HG03558 (cell line): ENCODE measurements at regions not wholly inside any gene's neighbourhood (a gene's known extent, or its start where the extent isn't known, plus 50 kb on each side); places are given as distances from the start of the nearest gene placed in this dataset.

Experiments used
- ATAC-seq: cut with Tn5 transposase; IDR thresholded peaks from one replicate; pipeline ENCODE4 v1.9.1; 2021; ENCODE audit warnings: moderate number of reproducible peaks; ENCODE audit not compliant: unreplicated experiment; ENCODE audit errors: extremely low read depth

DNA sequence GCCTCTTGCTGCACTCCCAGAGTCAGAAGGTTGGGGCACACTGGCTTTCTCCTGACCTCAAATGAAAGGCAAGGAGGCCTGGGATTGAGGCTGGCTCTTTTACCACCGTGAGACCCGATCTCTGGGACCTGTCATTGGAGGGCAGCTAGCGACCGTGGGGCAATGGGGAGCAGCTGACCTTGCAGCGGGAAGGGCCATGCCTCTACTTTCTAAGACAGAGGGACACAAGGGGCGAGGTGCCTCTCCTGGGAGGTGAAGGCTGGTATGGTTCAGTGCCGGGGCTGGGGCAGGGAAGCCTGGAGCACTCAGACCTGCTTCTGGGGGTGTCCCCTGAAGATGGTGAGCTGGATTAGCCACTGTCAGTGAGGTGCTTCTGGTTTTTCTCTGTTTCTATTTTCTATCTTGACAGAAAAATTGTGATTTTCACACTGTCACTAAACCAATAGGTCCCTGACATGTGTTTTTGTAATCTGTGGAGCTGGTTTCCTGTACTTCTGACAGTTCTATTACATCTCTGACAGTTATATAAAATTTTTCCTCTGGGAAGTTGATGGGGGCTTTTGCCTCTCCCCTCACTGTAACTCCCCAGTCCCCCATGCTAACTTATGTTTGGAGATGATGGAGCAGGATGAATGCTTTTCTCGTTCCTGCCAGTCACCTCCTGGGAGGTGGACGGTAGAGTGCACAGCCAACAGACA is 340.8 kb downstream of the RPS24 start:
- no peak for ATAC-seq

DNA sequence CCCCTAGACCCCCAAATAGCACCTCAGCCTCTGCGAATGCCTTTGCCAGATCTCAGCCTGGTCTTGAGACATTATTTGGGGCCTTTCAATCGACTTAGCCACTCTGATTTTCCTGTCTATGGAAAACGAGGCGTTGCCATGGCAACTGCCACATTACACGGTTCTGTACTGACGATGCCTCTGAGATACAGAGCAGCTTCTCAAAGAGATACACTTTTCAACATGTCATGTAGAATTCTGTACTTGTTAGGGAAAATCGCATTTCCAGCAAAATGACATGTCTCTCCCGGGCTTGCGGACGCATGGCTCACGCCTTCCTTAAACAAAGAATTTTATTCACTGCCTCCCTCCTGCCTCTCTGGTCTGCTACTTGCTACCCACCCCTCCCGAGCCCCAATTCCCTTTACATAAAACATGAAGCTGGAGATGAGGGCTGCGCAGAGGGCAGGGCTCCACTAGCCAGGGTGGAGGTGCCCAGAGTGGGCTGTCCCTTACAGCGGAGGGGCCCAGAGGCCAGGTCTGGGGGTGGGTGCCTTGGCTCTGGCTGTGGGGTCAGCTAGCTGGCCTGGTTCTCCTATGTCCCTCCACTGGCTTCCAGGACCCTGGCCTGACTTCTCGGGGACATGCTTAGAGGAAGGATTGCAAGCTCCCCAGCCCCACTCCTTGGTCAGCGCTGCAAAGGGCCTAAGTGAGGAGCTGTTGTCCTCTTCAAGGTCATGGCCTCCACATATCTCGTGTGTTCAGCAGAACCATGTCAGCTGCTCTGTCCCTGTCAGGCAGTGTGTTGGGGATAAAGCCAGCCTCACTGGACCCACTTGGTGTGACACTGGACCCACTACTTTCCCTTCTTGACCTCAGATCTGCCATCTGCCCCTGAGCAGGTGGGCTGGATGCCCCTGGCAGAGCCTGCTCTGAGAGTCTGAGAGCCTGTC is 342.5 kb downstream of the RPS24 start:
- ATAC-seq, result no peak

DNA sequence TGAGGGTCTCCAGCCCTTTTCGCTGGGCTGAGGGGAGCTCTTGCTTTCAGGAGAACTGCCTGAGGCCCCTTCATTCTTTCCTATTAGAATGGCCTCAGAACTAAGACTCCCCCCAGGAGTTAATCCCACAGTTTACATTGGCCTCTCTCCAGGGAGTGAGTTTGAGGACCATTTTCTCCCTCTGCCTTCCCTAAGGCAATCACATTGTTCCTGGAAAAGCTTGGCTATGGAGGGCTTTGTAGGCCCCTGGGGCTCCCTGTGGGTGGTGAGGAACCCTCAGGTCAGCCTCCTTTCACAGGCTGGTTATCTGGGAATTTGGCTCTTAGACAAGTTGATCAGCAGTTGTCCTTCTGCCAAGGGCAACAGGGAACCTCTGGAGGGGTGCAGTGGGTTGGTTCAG is 343.7 kb downstream of the RPS24 start:
- ATAC-seq, result no peak

DNA sequence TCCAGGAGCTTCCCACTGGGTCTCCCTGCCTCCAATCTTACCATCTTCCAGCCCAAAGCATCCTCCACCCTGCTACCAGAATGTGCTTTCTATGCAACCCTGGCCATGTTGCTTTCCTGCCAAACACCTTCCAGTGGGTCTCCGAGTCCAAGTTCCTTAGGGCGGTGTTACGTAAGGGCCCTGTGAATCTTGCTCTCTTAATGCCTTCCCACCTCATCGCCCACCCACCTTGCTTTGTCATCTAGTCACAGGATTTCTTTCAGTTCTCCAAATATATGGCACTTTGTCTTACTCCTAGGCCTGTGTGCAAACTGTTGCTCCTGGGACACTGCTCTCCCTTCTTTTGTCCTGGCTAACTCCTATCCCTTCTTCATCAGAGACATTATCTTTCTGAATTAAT is 344.5 kb downstream of the RPS24 start:
- no peak for ATAC-seq

DNA sequence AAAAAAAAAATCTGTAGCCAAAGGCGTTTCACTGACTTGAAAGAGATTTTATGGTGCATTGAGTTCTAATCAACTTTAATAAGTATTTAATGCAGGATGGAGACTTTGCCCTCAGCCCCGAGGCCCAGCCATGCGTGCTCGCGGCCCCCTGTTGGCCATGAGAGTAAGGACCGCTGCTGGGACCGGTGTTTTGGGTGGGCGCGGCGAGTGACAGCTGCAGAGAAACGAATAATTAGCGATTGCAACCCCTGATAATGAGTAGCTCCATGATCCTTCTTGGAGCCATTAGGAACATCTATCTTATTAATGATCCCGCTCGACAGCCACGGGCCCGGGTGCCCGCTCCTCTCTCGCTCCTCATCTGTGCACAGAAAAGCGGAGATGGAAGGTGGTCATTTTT is 347.4 kb downstream of the RPS24 start:
- no peak for ATAC-seq

DNA sequence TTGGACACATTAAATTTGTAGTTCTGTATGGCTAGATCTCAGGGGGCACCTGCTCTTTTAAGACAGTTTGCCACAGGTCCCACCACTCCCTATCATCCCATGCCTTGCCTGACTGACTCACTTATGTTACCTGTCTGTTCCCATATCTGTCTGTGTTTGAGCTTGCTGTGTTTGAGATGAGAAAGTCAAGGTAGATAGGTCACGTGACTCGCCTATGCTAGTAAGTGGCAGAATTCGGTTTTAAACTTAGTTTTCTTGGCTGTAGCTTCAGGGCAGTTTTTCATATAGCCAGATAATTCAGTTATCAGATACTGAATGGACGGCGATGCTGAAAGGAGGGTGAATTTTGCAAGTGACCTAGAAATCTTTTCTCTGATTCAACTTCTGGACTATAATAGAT is 348.4 kb downstream of the RPS24 start:
- no peak for ATAC-seq

DNA sequence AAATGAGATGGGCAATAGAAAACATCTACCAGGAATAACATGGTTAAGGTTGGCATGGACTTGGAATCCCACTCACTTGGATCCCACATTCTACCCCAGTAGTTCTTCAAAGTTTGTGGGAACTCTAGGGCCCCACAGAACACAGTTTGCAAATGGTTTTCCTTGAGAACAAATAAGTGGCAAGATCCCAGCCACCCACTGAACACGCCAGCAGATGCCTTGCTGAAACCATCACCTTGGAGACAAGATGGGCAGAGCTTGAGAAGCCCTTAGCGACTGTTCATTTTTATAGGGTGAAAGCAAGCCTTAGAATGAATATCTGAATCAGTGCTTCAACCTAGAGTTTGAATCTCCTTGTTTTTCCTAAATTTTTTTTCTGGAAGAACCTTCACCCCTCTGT is 349.1 kb downstream of the RPS24 start:
- ATAC-seq, result no peak

DNA sequence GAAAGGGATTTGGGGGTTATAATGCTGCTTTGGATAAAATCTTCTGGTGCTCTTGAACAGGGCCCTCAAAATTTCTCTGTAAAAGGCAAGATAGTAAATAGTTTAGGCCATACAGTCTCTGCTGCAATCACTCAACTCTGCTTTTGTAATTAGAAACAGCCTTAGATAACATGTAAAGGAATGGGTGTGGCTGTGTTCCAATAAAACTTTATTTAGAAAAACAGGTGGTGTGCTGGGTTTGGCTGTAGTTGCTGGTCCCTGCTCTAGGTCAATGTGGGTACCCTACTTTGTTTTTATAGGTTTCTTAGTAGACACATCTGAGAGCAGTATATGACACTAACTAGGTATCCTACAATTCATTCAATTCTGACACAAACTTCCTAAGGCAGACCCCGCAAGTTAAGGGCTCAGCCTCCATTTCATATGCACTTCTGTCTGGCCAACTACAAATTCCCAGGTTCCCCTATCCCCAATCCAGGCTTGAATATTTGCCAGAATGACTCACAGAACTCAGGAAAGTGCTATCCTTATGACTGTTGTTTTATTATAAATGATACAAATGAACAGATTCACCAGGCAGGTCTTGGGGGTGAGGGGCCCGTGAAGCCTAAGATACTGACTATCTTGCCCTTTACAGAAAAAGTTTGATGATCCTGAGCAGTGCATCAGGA is 349.9 kb downstream of the RPS24 start:
- ATAC-seq, result no peak

DNA sequence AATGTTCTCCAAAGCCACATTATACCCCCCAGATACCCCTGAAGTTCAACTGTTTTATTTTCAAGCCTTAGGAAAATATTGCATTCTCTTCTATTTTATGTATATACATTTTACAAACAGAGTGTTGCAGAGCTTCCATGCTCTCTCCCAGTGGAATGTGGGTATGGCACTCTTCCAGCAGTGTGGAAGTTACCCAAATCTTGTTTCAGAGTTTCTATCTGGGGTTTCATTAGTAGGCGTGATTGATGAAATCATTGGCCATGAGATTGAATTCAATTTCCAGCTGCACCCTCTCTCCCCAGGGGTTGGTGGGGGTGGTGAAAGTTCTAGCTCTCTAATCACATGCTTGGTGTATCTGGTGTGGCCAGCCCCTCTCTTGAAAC is 350.4 kb downstream of the RPS24 start:
- ATAC-seq, result no peak

DNA sequence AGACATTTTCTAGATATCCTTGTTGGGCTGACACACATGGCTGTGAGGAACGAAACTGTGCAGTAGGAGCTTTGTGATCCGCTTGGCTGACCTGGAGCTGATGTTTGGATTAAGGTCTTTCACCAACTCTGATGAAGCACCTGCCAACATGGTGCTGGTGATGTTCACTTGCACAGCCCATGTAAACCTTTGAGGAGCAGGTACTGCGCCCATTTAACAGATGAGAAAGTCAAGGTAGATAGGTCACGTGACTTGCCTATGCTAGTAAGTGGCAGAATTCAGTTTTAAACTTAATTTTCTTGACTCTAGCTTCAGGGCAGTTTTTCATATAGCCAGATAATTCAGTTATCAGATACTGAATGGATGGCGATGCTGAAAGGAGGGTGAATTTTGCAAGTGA is 351.9 kb downstream of the RPS24 start:
- ATAC-seq, result no peak

DNA sequence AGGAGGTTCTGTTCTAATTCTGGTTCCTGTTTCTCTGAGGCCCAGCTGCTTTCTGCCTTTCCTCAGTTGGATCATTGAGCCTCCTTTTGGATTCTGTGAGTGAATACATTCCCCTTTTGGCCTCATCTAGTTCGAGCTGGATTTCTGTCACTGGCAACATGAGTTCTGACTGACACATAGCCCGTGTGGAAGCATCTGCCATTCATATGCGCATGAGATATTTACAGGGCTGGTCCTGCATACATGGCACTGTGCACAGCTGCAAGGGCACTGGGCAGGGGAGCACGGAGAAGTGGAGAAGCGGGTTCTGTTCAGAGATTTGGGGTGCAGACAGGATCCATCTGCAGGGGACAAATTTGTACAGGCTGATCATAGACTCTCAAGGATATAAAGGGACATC is 352.8 kb downstream of the RPS24 start:
- no peak for ATAC-seq

DNA sequence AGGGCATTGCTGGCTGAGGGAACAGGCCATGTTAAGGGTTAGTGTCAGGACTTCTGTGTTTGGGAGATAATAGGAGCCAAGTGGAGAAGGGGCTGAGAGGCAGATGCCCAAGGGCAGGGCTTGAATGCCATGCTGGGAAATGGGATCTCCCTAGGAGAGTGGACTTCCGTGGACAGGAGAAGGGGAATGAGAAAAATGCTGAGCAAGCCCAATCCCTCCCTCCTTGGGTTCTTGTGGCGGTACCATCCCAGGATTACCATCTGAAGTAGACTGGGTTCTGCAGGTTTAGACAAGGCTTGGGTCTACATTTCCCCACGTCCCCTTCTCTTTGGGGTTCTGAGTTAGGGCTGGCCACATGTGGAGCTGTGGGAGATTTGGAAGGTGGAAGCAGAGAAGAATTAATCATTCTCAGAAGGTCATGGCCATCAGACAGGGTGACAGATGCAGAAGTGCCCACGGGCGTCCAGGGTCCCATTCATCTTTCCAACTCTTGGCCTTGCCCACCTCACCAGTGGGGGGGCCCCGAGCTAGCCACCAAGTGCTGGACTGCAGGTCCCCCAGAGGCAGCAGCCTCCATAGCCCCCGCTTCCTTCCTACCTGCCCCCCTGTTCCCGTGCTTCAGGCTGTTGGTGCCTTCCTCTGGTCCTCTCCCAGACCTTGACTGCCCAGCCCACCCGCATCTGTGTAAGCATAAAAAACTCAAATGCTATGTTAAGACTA is 354.8 kb downstream of the RPS24 start:
- ATAC-seq, result no peak

DNA sequence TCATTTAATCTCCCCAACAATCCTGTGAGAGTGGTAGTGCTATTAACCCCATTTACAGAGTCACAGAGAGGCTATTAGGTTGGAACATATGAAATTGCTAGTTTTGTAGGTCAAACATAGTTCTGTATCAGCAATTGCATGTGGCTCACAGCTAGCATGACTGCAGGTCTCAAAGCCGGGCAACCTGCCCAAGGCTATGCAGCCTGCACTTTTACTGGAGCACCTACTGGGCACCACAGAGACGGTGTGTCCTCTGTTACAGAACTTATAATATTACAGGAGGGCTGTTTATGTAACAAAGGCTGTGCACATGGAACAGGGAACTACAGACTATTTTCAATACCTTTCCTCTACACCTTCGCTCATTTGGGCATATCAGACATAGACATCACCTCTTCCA is 355.8 kb downstream of the RPS24 start:
- no peak for ATAC-seq

DNA sequence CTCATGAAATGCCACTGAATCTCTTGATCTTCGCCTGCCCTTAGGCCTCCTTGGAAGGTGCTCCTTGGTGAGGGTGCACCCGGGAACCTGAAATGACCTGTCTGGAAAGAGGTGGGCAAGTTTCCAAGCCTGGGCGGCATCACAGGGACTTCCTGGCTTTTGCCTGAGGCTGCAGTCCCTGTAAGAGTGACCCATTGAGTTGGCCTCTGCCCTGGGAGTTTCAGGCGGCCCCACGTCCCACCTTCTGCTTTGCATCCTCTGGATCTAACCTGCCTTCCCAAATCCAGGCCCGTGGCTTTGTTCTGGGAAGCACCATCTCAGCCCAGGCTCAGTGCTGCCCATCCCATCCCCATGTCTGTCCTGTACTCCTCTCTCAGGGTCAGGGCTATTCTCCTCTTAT is 356.4 kb downstream of the RPS24 start:
- ATAC-seq, result no peak

DNA sequence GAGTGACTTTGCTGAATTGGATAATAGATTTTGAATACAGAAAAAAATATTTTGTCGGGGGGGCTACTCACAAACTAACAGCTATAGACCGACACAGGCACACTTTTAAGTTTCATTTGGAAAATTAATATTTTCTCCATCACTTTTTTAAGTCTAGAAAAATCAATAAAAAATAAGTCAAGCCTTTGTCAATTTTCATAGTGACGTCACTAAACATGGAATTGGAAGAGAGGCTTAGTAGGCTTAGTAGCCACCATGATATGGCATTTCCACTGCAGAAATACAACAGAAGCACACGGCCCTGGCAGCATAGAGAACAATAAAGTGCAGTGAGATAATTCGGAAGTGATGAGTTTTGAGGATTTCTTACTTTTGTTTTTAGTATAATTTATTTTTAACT is 357.2 kb downstream of the RPS24 start:
- no peak for ATAC-seq

DNA sequence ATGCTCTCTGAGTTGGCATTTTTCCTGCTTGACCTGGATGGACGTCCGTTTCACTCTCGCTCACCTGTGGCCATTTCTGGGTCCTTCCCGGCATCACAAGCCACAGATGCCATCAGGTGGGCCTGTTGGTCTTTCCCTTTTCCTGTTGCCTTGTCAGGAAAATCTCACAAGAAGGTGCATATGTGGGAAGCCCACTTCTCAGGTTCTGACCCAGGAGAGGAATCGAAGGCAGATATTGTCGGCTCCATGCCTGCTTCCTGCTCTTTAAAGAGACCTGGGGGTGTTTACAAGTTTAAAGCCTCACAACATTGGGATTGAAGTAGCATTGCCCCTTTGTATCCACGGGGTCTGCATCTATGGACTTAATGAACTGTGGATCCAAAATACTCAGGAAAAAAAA is 357.9 kb downstream of the RPS24 start:
- ATAC-seq, result no peak

DNA sequence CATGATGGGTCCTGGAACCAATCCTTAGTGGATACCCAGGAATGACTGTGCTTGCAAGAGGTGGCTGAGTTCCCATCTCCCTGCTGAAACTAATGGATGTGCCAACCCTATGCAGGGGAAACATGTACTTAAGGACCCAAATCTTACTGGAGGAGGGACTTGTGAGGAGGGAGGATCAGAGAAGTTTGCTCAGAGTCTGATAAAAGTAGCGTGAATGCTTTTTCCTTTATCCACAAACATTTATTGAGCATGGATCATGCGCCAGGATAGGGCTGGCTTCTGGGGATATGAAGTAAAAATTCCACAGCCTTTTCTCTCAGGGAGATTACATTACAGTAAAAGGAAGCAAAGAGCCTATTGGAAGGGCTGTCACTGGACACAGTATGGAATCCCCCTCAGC is 358.5 kb downstream of the RPS24 start:
- ATAC-seq, result no peak

DNA sequence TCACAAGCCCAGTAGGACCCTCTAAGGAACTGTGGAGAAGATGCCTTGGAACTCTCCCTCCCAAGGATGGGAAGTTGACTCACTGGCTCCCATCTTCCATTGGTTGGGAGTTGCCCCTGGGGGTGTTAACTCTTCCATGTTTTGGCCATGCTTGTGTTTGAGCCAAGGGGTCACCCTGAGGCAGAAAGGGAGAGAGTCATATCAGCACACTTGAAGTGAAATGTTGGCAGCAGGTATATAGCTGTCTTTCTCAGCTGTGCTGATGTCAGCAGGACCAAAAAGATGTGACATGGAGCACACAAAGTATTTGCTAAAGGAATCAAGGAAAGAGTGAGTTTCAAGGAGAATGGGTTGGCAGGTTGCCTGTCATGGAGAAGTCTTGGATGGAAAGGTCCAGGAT is 359.4 kb downstream of the RPS24 start:
- no peak for ATAC-seq

DNA sequence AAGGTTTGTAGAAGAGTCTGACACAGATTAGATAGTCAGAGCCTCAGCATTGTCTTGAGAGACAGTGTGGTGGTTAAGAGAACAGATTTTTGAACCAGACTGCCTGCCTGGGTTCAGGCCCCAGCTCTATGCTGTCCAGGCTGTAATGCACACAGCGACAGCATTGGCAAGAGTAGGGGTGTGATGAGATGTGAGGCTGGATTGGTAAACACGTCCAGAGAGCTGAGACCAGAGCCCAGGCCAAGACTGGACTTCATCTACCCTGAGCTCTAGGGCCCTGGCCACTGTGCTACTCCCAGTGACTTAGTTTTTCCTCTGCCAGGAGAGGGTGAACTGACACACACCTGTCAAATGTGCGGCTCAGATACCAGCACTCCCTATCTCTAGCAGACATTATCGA is 360.4 kb downstream of the RPS24 start:
- ATAC-seq, result no peak

DNA sequence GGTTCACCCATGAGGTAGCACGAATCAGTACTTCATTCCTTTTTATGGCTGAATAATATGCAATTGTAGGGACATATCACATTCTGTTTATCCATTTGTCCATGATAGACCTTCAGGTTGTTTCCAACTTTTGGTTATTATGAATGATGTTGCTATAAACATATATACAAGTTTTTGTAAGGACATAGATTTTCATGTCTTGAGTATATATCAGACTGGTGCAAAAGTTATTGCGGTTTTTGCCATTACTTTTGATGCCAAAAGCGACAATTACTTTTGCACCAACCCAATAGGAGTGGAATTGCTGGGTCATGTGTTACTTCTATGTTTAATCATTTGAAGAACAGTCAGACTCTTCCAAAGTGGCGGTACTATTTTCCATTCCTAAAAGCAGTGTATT is 361.5 kb downstream of the RPS24 start:
- no peak for ATAC-seq

DNA sequence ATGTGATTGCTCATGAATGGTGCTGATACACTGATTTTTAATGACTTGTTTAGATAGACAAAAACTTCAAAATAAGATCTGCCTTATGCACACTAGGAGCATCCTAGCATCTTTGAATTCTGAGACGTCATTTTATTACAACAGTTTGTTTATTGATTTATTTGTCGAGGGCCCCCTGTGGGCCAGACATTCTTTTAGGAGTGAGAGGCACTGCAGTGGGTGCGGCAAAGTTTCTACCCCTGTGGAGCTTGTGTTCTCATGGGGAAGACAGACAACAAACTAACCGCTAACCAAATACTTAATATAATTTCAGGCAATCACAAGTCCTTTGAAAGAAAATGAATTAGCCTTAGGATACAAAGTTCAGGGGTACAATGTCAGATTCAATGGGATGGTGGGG is 363.1 kb downstream of the RPS24 start:
- ATAC-seq, result no peak
